HCT116 (cell line): ENCODE measurements at regions not wholly inside any gene's neighbourhood (a gene's known extent, or its start where the extent isn't known, plus 50 kb on each side); places are given as distances from the start of the nearest gene placed in this dataset.

Experiments used
- CBX3 ChIP-seq: IDR thresholded peaks from 2 replicates; pipeline ENCODE4 v1.6.1; 2012; ENCODE audit warnings: low read depth
- CEBPB ChIP-seq: IDR thresholded peaks from 2 replicates; pipeline ENCODE4 v1.6.1; 2012; ENCODE audit warnings: low read depth
- ELF1 ChIP-seq: IDR thresholded peaks from 2 replicates; pipeline ENCODE4 v1.6.1; 2012; ENCODE audit warnings: low read depth, borderline replicate concordance
- EZH2 ChIP-seq: fragments of 200-600 bp; sonication (generic); IDR thresholded peaks from 2 replicates; pipeline ENCODE4 v1.6.1; 2017; ENCODE audit warnings: antibody characterized with exemption, mixed run types
- JUND ChIP-seq: IDR thresholded peaks from 2 replicates; pipeline ENCODE4 v1.6.1; 2012
- POLR2A ChIP-seq: IDR thresholded peaks from 2 replicates; pipeline ENCODE4 v1.7.0; 2011; ENCODE audit warnings: borderline replicate concordance; ENCODE audit not compliant: insufficient read depth, insufficient read length; ENCODE audit errors: extremely low read depth
- RAD21 ChIP-seq: IDR thresholded peaks from 2 replicates; pipeline ENCODE4 v1.6.1; 2012; ENCODE audit warnings: low read depth, mild to moderate bottlenecking
- SIN3A ChIP-seq: IDR thresholded peaks from 2 replicates; pipeline ENCODE4 v1.6.1; 2012; ENCODE audit warnings: low read depth
- TCF7L2 ChIP-seq: IDR thresholded peaks from 2 replicates; pipeline ENCODE4 v1.7.0; 2011; ENCODE audit warnings: borderline replicate concordance, inconsistent platforms; ENCODE audit not compliant: insufficient read depth, insufficient read length; ENCODE audit errors: extremely low read depth
- YY1 ChIP-seq: IDR thresholded peaks from 2 replicates; pipeline ENCODE4 v1.6.1; 2011; ENCODE audit warnings: low read length, low read depth, moderate library complexity, mild to moderate bottlenecking; ENCODE audit not compliant: insufficient replicate concordance; ENCODE audit errors: extremely low read depth
- TF ChIP-seq, protein P1 (sequence below), 3 experiments: fragments of 200-600 bp in 1 of 3; sonication (generic) in 1 of 3; IDR thresholded peaks in 2 of 3; conservative IDR thresholded peaks in 1 of 3; 2 replicates each; pipeline ENCODE4 v1.5.1; 2012 to 2017; ENCODE audit warnings: low read depth in 2 of 3, low read length in 2 of 3, antibody characterized with exemption in 1 of 3, borderline replicate concordance in 1 of 3, control low read depth in 1 of 3, mild to moderate bottlenecking in 1 of 3, mixed read lengths in 1 of 3, mixed run types in 1 of 3, moderate library complexity in 1 of 3; ENCODE audit not compliant: insufficient read depth in 1 of 3
- TF ChIP-seq, protein P2 (sequence below): IDR thresholded peaks from 2 replicates; pipeline ENCODE4 v1.6.1; 2011; ENCODE audit warnings: mild to moderate bottlenecking, low read length, moderate library complexity; ENCODE audit not compliant: insufficient replicate concordance; ENCODE audit errors: extremely low read depth

GRCh38 chr6:119536666-119537065 lies 187.1 kb upstream of the MAN1A1 start:
- TF ChIP-seq, protein P1, sequence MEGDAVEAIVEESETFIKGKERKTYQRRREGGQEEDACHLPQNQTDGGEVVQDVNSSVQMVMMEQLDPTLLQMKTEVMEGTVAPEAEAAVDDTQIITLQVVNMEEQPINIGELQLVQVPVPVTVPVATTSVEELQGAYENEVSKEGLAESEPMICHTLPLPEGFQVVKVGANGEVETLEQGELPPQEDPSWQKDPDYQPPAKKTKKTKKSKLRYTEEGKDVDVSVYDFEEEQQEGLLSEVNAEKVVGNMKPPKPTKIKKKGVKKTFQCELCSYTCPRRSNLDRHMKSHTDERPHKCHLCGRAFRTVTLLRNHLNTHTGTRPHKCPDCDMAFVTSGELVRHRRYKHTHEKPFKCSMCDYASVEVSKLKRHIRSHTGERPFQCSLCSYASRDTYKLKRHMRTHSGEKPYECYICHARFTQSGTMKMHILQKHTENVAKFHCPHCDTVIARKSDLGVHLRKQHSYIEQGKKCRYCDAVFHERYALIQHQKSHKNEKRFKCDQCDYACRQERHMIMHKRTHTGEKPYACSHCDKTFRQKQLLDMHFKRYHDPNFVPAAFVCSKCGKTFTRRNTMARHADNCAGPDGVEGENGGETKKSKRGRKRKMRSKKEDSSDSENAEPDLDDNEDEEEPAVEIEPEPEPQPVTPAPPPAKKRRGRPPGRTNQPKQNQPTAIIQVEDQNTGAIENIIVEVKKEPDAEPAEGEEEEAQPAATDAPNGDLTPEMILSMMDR (IDR thresholded peaks at IDR 0.05 in 2 of 3, conservative IDR thresholded peaks at IDR 0.05 in 1 of 3; ENCODE audit: borderline replicate concordance in 1 of 3, insufficient read depth in 1 of 3, low read depth in 2 of 3, low read length in 2 of 3): no peak
- TF ChIP-seq SIN3A: no peak
- no peak for TF ChIP-seq EZH2
- no peak for TF ChIP-seq CEBPB
- no peak for TF ChIP-seq POLR2A
- no peak for TF ChIP-seq JUND
- no peak for TF ChIP-seq ELF1
- TF ChIP-seq CBX3: no peak
- TF ChIP-seq TCF7L2: no peak
- TF ChIP-seq, protein P2, sequence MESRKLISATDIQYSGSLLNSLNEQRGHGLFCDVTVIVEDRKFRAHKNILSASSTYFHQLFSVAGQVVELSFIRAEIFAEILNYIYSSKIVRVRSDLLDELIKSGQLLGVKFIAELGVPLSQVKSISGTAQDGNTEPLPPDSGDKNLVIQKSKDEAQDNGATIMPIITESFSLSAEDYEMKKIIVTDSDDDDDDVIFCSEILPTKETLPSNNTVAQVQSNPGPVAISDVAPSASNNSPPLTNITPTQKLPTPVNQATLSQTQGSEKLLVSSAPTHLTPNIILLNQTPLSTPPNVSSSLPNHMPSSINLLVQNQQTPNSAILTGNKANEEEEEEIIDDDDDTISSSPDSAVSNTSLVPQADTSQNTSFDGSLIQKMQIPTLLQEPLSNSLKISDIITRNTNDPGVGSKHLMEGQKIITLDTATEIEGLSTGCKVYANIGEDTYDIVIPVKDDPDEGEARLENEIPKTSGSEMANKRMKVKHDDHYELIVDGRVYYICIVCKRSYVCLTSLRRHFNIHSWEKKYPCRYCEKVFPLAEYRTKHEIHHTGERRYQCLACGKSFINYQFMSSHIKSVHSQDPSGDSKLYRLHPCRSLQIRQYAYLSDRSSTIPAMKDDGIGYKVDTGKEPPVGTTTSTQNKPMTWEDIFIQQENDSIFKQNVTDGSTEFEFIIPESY: no peak
- TF ChIP-seq YY1: no peak
- no peak for TF ChIP-seq RAD21
